Psoas muscle (tissue), 7 donors: ENCODE measurements at regions not wholly inside any gene's neighbourhood (a gene's known extent, or its start where the extent isn't known, plus 50 kb on each side); places are given as distances from the start of the nearest gene placed in this dataset.

ENCODE experiments used
- ATAC-seq, 4 donors: fragments of 200-7000 bp; cut with Tn5 transposase; one replicate each; pipeline ENCODE4 v1.9.1; 2020; ENCODE audit warnings: moderate library complexity in 3 of 4, mild to moderate bottlenecking in 2 of 4
- DNase-seq, 2 donors: peaks; one replicate each; pipeline ENCODE4 v3.0.0-alpha.2; 2020
- H3K27ac ChIP-seq: fragments of 200-600 bp; one replicate; pipeline ENCODE4 v1.8.0; 2022
- H3K27me3 ChIP-seq, 3 donors: fragments of 200-600 bp in 1 of 3; one replicate each; pipeline versions ENCODE4 v1.6.1 to v1.8.0; 2013 to 2022; ENCODE audit warnings: low read length in 2 of 3, mild to moderate bottlenecking in 2 of 3, moderate library complexity in 1 of 3; ENCODE audit not compliant: insufficient read depth in 3 of 3
- H3K36me3 ChIP-seq, 2 donors: fragments of 200-600 bp in 1 of 2; one replicate each; pipeline versions ENCODE4 v1.6.1 to v1.8.0; 2013 to 2022; ENCODE audit warnings: low read depth in 1 of 2, mild to moderate bottlenecking in 1 of 2, moderate library complexity in 1 of 2; ENCODE audit not compliant: insufficient read depth in 1 of 2
- H3K4me1 ChIP-seq: fragments of 200-600 bp; one replicate; pipeline ENCODE4 v1.8.0; 2022
- H3K4me3 ChIP-seq: fragments of 200-600 bp; one replicate; pipeline ENCODE4 v1.8.0; 2022; ENCODE audit warnings: mild to moderate bottlenecking
- H3K9me3 ChIP-seq: fragments of 200-600 bp; one replicate; pipeline ENCODE4 v1.8.0; 2022
- WGBS, 3 donors: extraction: QIAGEN DNeasy Blood & Tissue Kit; methylation state at CpG; one replicate each; pipeline versions ENCODE4 v1.1.6 to v1.1.7; 2013; 5-methylcytosine and 5-hydroxymethylcytosine counted together
- intact Hi-C, 2 donors: fragments of 100-400 bp; cut with DNase I; formaldehyde crosslinking; loops; one replicate each; pipeline versions ENCODE4 v1.11.0 to v1.14.2; 2022
- TF ChIP-seq, protein P1 (sequence below): fragments of 200-600 bp; IDR thresholded peaks from one replicate; pipeline ENCODE4 v1.8.0; 2022; ENCODE audit warnings: antibody characterized with exemption
- donor health status: healthy with polysubstance abuse.
- donor health status: DM: no; HTN: no; CAD: no; lungs with moderate emphysema.
- donor health status: Bipolar disorder and iron deficiency.
- donor health status: healthy.
- donor health status: DM: yes; HTN: yes; CAD: no.
- donor health status: DM: no; HTN: no; CAD: no.
- donor health status: DM: yes; HTN: yes; CAD: no.

DNA sequence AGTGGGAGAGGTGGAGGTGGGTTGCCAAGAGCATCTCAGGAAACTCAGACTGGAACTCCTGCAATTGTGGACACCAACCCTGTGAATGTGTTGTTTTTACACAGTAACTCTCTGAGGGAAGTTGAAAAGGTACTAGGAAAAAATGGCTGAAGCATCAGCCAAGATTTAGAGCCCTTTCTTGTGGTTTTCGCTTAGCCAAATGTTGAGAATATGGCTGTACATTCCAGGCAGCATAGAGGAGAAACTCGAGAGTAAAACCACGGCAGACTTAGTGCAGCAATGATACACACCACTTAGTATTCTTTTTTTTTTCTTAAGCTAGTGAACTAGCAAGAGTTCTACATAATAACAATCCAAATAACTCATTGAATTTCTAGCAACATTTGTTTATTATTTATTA, 309.7 kb upstream of the MTNR1B start:
- TF ChIP-seq, protein P1, sequence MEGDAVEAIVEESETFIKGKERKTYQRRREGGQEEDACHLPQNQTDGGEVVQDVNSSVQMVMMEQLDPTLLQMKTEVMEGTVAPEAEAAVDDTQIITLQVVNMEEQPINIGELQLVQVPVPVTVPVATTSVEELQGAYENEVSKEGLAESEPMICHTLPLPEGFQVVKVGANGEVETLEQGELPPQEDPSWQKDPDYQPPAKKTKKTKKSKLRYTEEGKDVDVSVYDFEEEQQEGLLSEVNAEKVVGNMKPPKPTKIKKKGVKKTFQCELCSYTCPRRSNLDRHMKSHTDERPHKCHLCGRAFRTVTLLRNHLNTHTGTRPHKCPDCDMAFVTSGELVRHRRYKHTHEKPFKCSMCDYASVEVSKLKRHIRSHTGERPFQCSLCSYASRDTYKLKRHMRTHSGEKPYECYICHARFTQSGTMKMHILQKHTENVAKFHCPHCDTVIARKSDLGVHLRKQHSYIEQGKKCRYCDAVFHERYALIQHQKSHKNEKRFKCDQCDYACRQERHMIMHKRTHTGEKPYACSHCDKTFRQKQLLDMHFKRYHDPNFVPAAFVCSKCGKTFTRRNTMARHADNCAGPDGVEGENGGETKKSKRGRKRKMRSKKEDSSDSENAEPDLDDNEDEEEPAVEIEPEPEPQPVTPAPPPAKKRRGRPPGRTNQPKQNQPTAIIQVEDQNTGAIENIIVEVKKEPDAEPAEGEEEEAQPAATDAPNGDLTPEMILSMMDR: no peak
- H3K4me3 ChIP-seq: no peak overlapping the region
- H3K4me1 ChIP-seq: no peaks in the 10 kb centered on the region
- H3K36me3 ChIP-seq: no peaks in the 10 kb centered on the region
- DNase-seq (no peak), ATAC-seq (no peak)
- no peaks in the 10 kb centered on the region for H3K27me3 ChIP-seq
- intact Hi-C loops: no loop called here
- 70 to 73% (median 72%) methylated on average over 3 of the region's 3 CpGs for WGBS, 3 donors
- H3K9me3 ChIP-seq: no peaks in the 10 kb centered on the region
- no peak overlapping the region for H3K27ac ChIP-seq

DNA sequence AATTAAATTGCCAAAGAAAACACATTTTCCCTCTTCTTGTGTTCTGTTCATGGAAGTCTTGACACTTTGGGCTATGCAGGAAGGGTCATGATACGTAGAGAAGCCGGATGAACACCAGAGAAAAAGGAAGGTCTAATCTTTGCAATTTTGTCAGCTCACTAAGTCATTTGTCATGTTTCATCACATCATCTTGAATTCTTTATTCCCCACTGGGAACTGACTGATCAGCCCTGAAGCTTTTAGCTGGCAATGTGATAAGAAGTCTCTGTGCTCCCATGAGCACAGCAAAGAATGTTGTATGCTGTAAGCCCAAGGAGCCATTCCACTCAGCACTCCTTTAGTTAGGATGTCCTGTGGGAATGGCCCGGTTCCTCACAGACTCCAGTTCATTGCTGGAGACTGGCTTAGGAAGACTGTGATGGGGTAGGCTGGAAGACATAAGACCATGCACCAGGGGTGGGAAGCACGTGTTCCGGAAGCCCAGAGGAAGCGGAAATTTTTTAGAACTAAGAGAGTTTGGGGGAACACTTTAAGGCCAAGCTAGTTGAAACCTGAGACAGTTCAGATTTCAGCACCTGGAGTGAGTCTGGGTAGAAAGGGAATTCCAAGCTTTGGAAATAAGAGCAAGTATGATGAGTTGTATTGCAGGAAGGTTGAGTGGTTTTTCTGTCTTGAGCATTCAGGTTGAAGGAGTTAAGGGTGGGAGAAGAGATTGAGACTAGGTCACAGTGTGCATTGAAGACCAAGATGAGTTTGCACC, 306.7 kb upstream of the MTNR1B start:
- H3K27ac ChIP-seq: no peak overlapping the region
- no peaks in the 10 kb centered on the region for H3K36me3 ChIP-seq
- no peak for DNase-seq
- H3K4me1 ChIP-seq: no peaks in the 10 kb centered on the region
- TF ChIP-seq, protein P1: no peak
- intact Hi-C loops: no loop called here
- 55 to 64% (median 55%) methylated on average over 6 of the region's 6 CpGs for WGBS, 3 donors
- no peaks in the 10 kb centered on the region for H3K9me3 ChIP-seq
- H3K27me3 ChIP-seq: no peaks in the 10 kb centered on the region
- H3K4me3 ChIP-seq: no peak overlapping the region
- no peak for ATAC-seq

DNA sequence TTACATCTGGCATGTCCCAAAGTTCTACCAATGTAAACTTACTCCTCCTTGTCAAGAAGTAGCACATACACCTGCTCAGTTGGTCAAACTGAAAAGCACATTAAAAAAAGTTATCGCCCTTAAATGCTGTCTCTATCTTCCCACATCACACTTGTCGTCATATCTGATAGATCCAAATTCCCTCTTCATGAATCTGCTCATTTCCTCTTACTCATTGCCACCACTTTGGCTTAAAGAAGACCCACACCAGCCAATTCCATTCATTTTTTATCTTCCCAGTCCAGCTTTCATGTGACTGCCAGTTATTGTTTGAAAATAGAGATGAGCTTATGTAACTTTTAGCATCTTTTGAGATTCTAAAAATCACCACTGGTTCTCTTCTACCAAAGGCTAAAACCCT, 305.9 kb upstream of the MTNR1B start:
- TF ChIP-seq, protein P1: no peak

DNA sequence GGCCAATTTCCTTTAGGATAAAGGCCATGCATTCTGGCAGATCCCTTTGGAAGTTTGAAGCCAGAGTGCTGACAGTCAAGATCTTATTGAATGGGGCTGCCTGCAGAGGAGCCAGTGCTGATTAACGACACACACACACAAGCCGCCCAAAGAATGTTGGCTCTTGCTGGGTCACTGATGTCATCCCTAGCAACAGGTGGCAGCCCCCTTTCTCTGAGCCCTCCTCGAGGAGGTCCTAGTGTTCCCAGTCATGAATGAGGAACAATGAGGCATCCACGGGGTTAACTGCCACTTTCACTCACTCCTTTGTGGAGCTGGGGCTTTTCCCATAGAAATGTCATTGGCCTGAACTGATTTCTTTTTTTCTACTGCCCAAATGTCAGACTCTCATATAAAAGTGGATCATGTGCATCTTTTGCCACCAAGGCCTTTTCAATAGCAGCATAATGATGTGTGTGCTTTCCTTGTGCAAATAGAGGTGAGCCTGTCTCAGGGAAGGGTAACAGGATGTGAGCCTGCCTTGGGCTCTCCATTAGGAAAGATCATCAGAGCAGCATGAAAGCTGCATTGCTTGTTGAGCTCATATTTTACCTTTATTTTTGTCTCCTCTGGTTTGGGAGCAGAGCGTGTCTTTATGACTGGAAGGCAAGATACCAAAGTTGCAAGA, 301.8 kb upstream of the MTNR1B start:
- intact Hi-C loops: no loop called here
- Histone ChIP-seq H3K27ac (no peak overlapping the region), H3K4me1 (no peaks in the 10 kb centered on the region), H3K9me3 (no peaks in the 10 kb centered on the region), H3K27me3 (no peaks in the 10 kb centered on the region), H3K36me3 (no peaks in the 10 kb centered on the region), H3K4me3 (no peak overlapping the region)
- 36 to 43% (median 42%) methylated on average over 5 of the region's 5 CpGs for WGBS, 3 donors
- ATAC-seq (no peak), DNase-seq (no peak)
- TF ChIP-seq, protein P1: no peak

More for the DNA sequence above, 305.9 kb upstream of the MTNR1B start:
- ATAC-seq (no peak), DNase-seq (no peak)
- 58 to 72% (median 68%) methylated on average over 2 of the region's 2 CpGs for WGBS, 3 donors
- H3K4me3 ChIP-seq: no peak overlapping the region
- no peaks in the 10 kb centered on the region for H3K36me3 ChIP-seq
- no peaks in the 10 kb centered on the region for H3K9me3 ChIP-seq
- H3K27me3 ChIP-seq: no peaks in the 10 kb centered on the region
- no peaks in the 10 kb centered on the region for H3K4me1 ChIP-seq
- intact Hi-C loops: no loop called here
- no peak overlapping the region for H3K27ac ChIP-seq
